Chondrocyte (in vitro differentiated cells): ENCODE measurements at regions not wholly inside any gene's neighbourhood (a gene's known extent, or its start where the extent isn't known, plus 50 kb on each side); places are given as distances from the start of the nearest gene placed in this dataset.

ENCODE experiments used
- DNase-seq: peaks from one replicate; pipeline ENCODE4 v3.0.0; 2021; ENCODE audit warnings: mixed read lengths, low spot score
- H3K27ac Mint-ChIP-seq: one replicate; pipeline ENCODE4 v1.8.0; 2021; ENCODE audit warnings: mild to moderate bottlenecking, moderate library complexity, mixed read lengths; ENCODE audit not compliant: unreplicated experiment
- H3K27me3 Mint-ChIP-seq: 2 replicates; pipeline ENCODE4 v1.8.0; 2021; ENCODE audit warnings: low read depth, mixed read lengths
- H3K36me3 Mint-ChIP-seq: 2 replicates; pipeline ENCODE4 v1.8.0; 2021; ENCODE audit warnings: low read depth, mixed read lengths
- H3K4me1 Mint-ChIP-seq: 2 replicates; pipeline ENCODE4 v1.8.0; 2021; ENCODE audit warnings: low read depth, mild to moderate bottlenecking, mixed read lengths
- H3K4me3 Mint-ChIP-seq: one replicate; pipeline ENCODE4 v1.8.0; 2021; ENCODE audit warnings: mild to moderate bottlenecking, moderate library complexity, mixed read lengths; ENCODE audit not compliant: unreplicated experiment
- H3K9me3 Mint-ChIP-seq: 2 replicates; pipeline ENCODE4 v1.8.0; 2021; ENCODE audit warnings: low read depth, mixed read lengths
- TF ChIP-seq, protein P1 (sequence below): fragments of 200-600 bp; sonication (generic); IDR thresholded peaks from 2 replicates; pipeline ENCODE4 v1.5.0; 2021; ENCODE audit warnings: antibody characterized with exemption, mild to moderate bottlenecking, moderate library complexity

DNA sequence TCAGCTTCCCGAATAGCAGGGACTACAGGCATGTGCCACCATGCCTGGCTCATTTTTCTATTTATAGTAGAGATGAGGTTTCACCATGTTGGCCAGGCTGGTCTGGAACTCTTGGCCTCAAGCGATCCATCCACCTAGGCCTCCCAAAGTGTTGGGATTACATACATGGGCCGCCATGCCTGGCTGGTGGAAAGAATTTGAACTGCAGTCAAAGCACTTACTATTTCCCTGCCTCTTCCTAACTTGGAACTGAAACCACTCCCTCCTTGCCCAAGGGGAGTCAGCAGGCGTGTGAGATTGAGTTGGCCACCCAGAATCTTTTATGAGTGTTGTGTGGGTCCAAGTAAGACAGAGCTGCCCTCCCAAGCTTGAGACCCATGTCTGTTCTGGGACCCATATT, 86.1 kb upstream of the PTPN3 start:
- Mint-ChIP-seq H3K36me3 (no peaks in the 10 kb centered on the region), H3K4me3 (no peak overlapping the region), H3K27me3 (no peaks in the 10 kb centered on the region), H3K4me1 (peaks cover 11% of the 10 kb centered on the region), H3K27ac (no peak overlapping the region), H3K9me3 (peaks cover 5% of the 10 kb centered on the region)
- DNase-seq = no peak
- TF ChIP-seq, protein P1, sequence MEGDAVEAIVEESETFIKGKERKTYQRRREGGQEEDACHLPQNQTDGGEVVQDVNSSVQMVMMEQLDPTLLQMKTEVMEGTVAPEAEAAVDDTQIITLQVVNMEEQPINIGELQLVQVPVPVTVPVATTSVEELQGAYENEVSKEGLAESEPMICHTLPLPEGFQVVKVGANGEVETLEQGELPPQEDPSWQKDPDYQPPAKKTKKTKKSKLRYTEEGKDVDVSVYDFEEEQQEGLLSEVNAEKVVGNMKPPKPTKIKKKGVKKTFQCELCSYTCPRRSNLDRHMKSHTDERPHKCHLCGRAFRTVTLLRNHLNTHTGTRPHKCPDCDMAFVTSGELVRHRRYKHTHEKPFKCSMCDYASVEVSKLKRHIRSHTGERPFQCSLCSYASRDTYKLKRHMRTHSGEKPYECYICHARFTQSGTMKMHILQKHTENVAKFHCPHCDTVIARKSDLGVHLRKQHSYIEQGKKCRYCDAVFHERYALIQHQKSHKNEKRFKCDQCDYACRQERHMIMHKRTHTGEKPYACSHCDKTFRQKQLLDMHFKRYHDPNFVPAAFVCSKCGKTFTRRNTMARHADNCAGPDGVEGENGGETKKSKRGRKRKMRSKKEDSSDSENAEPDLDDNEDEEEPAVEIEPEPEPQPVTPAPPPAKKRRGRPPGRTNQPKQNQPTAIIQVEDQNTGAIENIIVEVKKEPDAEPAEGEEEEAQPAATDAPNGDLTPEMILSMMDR = no peak

DNA sequence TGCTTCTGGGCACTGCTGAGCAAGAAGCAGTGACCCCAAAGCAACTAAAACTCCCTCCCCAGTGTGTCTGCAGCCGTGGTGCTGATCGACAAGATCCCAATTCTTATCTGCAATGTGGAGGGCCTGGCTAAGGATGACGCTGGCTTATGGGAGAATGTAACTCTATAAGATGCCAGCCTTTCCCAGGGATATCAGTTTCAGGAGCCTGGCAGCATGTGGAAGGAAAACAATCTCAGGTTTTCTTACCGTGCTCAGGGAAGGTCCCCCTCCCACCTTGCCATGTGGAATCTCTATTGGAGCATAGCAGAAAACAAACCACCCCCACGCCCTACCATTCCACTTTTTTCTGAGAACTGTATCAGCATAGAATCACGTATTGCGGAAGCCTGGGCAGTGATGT, 87.7 kb upstream of the PTPN3 start:
- DNase-seq = no peak
- Mint-ChIP-seq H3K27me3 (no peaks in the 10 kb centered on the region), H3K4me1 (peaks cover 13% of the 10 kb centered on the region), H3K36me3 (peaks cover 3% of the 10 kb centered on the region), H3K4me3 (no peak overlapping the region), H3K27ac (no peak overlapping the region), H3K9me3 (peaks cover 11% of the 10 kb centered on the region)
- TF ChIP-seq, protein P1 = no peak

DNA sequence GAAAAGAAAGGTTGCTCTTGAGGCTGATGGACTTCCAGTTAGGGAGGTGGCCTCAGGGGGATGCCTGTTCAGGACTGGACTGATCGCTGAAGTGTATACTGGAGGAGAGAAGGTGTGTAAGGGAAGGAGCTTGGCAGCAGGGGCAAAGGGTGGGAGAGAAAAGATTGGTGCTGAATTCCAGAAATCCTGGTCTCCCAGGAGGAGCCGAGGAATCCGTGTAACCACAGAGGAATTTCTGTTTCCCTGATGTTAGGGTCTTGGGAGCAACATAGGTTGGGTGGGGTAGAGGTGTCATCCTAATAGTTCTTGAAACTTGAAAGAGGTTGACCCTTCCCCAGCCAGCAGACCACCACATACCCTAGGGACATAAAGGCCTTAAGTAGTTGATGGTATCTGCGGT, 88.9 kb upstream of the PTPN3 start:
- Mint-ChIP-seq H3K4me3 (no peak overlapping the region), H3K27me3 (no peaks in the 10 kb centered on the region), H3K9me3 (peaks cover 11% of the 10 kb centered on the region), H3K4me1 (peaks cover 16% of the 10 kb centered on the region), H3K36me3 (peaks cover 3% of the 10 kb centered on the region), H3K27ac (no peak overlapping the region)
- no peak for DNase-seq
- TF ChIP-seq, protein P1 = no peak

DNA sequence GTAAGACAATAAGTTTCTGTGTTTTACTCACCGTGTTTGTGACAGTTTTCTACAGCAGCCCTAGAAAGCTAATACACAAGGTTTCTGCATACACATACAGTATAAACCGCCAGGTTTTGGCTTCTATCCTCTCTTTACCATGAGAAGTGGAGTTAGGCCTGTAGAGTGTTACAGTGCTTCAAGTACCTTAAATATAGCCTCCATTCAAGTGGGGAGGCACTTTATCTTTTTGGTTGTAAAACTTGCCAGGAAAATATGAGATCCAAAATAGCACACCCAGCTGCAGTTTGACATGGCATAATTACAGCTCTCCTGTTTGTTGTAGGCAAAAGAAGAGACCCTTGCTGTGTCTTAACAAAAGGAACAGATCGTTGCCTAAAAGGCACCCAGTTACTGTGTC, 90.3 kb upstream of the PTPN3 start:
- DNase-seq = no peak
- H3K4me3 Mint-ChIP-seq = no peak overlapping the region
- TF ChIP-seq, protein P1 = no peak
- H3K27ac Mint-ChIP-seq = no peak overlapping the region
- peaks cover 5% of the 10 kb centered on the region for H3K36me3 Mint-ChIP-seq
- H3K9me3 Mint-ChIP-seq = peaks cover 11% of the 10 kb centered on the region
- peaks cover 16% of the 10 kb centered on the region for H3K4me1 Mint-ChIP-seq
- no peaks in the 10 kb centered on the region for H3K27me3 Mint-ChIP-seq

DNA sequence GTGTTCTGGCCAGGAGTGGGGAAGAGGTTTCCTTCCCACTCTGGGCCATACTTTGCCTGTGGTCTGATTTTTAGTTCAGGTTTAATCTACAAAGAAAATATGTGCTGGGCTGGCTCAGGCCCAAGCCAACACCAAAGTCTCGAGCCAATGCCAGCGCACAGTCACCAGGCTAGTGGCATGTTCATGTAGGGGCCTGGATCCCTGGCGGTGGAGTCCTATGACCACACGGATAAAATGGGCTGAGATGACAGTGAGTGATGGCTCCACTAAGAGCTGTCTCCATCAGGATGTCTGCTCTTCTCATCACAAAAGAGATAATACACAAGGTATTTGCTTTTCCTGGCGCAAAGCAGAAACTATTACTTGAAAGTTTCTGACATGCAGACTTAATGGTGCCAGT, 92.9 kb upstream of the PTPN3 start:
- Mint-ChIP-seq H3K36me3 (peaks cover 5% of the 10 kb centered on the region), H3K27ac (no peak overlapping the region), H3K4me3 (no peak overlapping the region), H3K27me3 (no peaks in the 10 kb centered on the region), H3K9me3 (peaks cover 11% of the 10 kb centered on the region), H3K4me1 (peaks cover 9% of the 10 kb centered on the region)
- no peak for DNase-seq
- TF ChIP-seq, protein P1 = no peak
